ENCODE measurements at regions not wholly inside any gene's neighbourhood (a gene's known extent, or its start where the extent isn't known, plus 50 kb on each side); places are given as distances from the start of the nearest gene placed in this dataset.
"Not testable (repeated sequence)": the region's sequence is repeated elsewhere in the genome, so short reads cannot be mapped to it uniquely, and the experiment has no call there.

GRCh38 chrX:85808217-85808616, 239.1 kb downstream of the CHM start:
- intact Hi-C loops (cut with DNase I): no loop called here
- DNase-seq (ENCODE audit: low spot score) (no peak), ATAC-seq (no peak)

GRCh38 chrX:85772391-85772790, 275.0 kb downstream of the CHM start:
- DNase-seq (ENCODE audit: low spot score); intact Hi-C loops (cut with DNase I); ATAC-seq: not testable (repeated sequence)

- intact Hi-C loops (cut with DNase I): no loop called here
- ATAC-seq: no peak
- no peak for DNase-seq (ENCODE audit: low spot score)
These were observed 281.7 kb downstream of the CHM start for GRCh38 chrX:85765651-85766050.

GRCh38 chrX:85723025-85723424, 324.3 kb downstream of the CHM start:
- ATAC-seq; intact Hi-C loops (cut with DNase I); DNase-seq (ENCODE audit: low spot score): not testable (repeated sequence)

GRCh38 chrX:85703233-85703632, 323.8 kb upstream of the POF1B start:
- ATAC-seq; intact Hi-C loops (cut with DNase I); DNase-seq (ENCODE audit: low spot score): not testable (repeated sequence)

- intact Hi-C loops (cut with DNase I): no loop called here
- ATAC-seq (no peak), DNase-seq (ENCODE audit: low spot score) (no peak)
These were observed 319.5 kb upstream of the POF1B start for GRCh38 chrX:85698921-85699320.

- ATAC-seq (no peak), DNase-seq (ENCODE audit: low spot score) (no peak)
These were observed 306.4 kb upstream of the POF1B start for GRCh38 chrX:85685843-85686242.

GRCh38 chrX:85666471-85666870, 287.0 kb upstream of the POF1B start:
- ATAC-seq (no peak), DNase-seq (ENCODE audit: low spot score) (no peak)
- intact Hi-C loops (cut with DNase I): no loop called here

More at GRCh38 chrX:85685843-85686242, 306.4 kb upstream of the POF1B start:
- intact Hi-C loops (cut with DNase I): no loop called here

GRCh38 chrX:85663970-85664369, 284.5 kb upstream of the POF1B start:
- intact Hi-C loops (cut with DNase I); ATAC-seq; DNase-seq (ENCODE audit: low spot score): not testable (repeated sequence)

- DNase-seq (ENCODE audit: low spot score) (no peak), ATAC-seq (no peak)
- intact Hi-C loops (cut with DNase I): no loop called here
These were observed 251.4 kb upstream of the POF1B start for GRCh38 chrX:85630901-85631300.

- intact Hi-C loops (cut with DNase I): no loop called here
- no peak for ATAC-seq
- DNase-seq (ENCODE audit: low spot score): no peak
These were observed 247.9 kb upstream of the POF1B start for GRCh38 chrX:85627363-85627762.

GRCh38 chrX:85622635-85623034, 243.2 kb upstream of the POF1B start:
- ATAC-seq: no peak
- DNase-seq (ENCODE audit: low spot score): no peak

GRCh38 chrX:85620466-85620865, 241.0 kb upstream of the POF1B start:
- ATAC-seq (no peak), DNase-seq (ENCODE audit: low spot score) (no peak)
- intact Hi-C loops (cut with DNase I): no loop called here

More at GRCh38 chrX:85622635-85623034, 243.2 kb upstream of the POF1B start:
- intact Hi-C loops (cut with DNase I): no loop called here

- no peak for ATAC-seq
- intact Hi-C loops (cut with DNase I): no loop called here
- no peak for DNase-seq (ENCODE audit: low spot score)
These were observed 240.5 kb upstream of the POF1B start for GRCh38 chrX:85619962-85620361.

GRCh38 chrX:85611926-85612325, 232.5 kb upstream of the POF1B start:
- intact Hi-C loops (cut with DNase I): no loop called here
- DNase-seq (ENCODE audit: low spot score): no peak

GRCh38 chrX:85592980-85593379, 213.5 kb upstream of the POF1B start:
- DNase-seq (ENCODE audit: low spot score) (no peak), ATAC-seq (no peak)
- intact Hi-C loops (cut with DNase I): no loop called here

More at GRCh38 chrX:85611926-85612325, 232.5 kb upstream of the POF1B start:
- ATAC-seq: no peak

- ATAC-seq (no peak), DNase-seq (ENCODE audit: low spot score) (no peak)
- intact Hi-C loops (cut with DNase I): no loop called here
These were observed 212.1 kb upstream of the POF1B start for GRCh38 chrX:85591536-85591935.

- intact Hi-C loops (cut with DNase I): no loop called here
These were observed 211.2 kb upstream of the POF1B start for GRCh38 chrX:85590638-85591037.

GRCh38 chrX:85573801-85574200, 194.3 kb upstream of the POF1B start:
- intact Hi-C loops (cut with DNase I): no loop called here
- ATAC-seq (no peak), DNase-seq (ENCODE audit: low spot score) (no peak)

More at GRCh38 chrX:85590638-85591037, 211.2 kb upstream of the POF1B start:
- no peak for ATAC-seq
- no peak for DNase-seq (ENCODE audit: low spot score)

GRCh38 chrX:85570496-85570895, 191.0 kb upstream of the POF1B start:
- no peak for ATAC-seq
- intact Hi-C loops (cut with DNase I): no loop called here

GRCh38 chrX:85569686-85570085, 190.2 kb upstream of the POF1B start:
- DNase-seq (ENCODE audit: low spot score): no peak
- intact Hi-C loops (cut with DNase I): no loop called here
- no peak for ATAC-seq

More at GRCh38 chrX:85570496-85570895, 191.0 kb upstream of the POF1B start:
- DNase-seq (ENCODE audit: low spot score): no peak

GRCh38 chrX:85569096-85569495, 189.6 kb upstream of the POF1B start:
- DNase-seq (ENCODE audit: low spot score): no peak
- intact Hi-C loops (cut with DNase I): no loop called here
- ATAC-seq: no peak
